GM12878 (cell line): ENCODE measurements at regions not wholly inside any gene's neighbourhood (a gene's known extent, or its start where the extent isn't known, plus 50 kb on each side); places are given as distances from the start of the nearest gene placed in this dataset.

Source experiments
- ATF7 ChIP-seq: fragments of 450-650 bp; IDR thresholded peaks from 2 replicates; pipeline ENCODE4 v1.6.1; 2016; ENCODE audit warnings: low read depth, mild to moderate bottlenecking
- CREB1 ChIP-seq: IDR thresholded peaks from 2 replicates; pipeline ENCODE4 v1.6.1; 2012; ENCODE audit warnings: low read depth, mild to moderate bottlenecking, inconsistent platforms
- CTCF ChIP-seq, 3 experiments: IDR thresholded peaks in 2 of 3; conservative IDR thresholded peaks in 1 of 3; 2 replicates each; pipeline ENCODE4 v1.5.1; 2011; ENCODE audit warnings: low read depth in 3 of 3, low read length in 3 of 3, mild to moderate bottlenecking in 3 of 3, control low read depth in 2 of 3, moderate library complexity in 2 of 3, inconsistent platforms in 1 of 3, mixed read lengths in 1 of 3; ENCODE audit not compliant: control insufficient read depth in 2 of 3, insufficient read depth in 1 of 3; ENCODE audit errors: extremely low read depth in 1 of 3
- RCOR1 ChIP-seq: conservative IDR thresholded peaks from 2 replicates; pipeline ENCODE4 v1.6.1; 2012; ENCODE audit warnings: low read depth, low read length, improper control_type of control experiment
- TAF1 ChIP-seq: IDR thresholded peaks from 2 replicates; pipeline ENCODE4 v1.6.1; 2011; ENCODE audit warnings: mild to moderate bottlenecking, low read depth, low read length, borderline replicate concordance
- TARDBP ChIP-seq: IDR thresholded peaks from 2 replicates; pipeline ENCODE4 v1.6.1; 2016; ENCODE audit warnings: borderline replicate concordance

- TF ChIP-seq RCOR1 (no peak), TARDBP (no peak), ATF7 (no peak), CREB1 (no peak), CTCF (IDR thresholded peaks at IDR 0.05 in 2 of 3, conservative IDR thresholded peaks at IDR 0.05 in 1 of 3; ENCODE audit: control insufficient read depth in 2 of 3, extremely low read depth in 1 of 3, insufficient read depth in 1 of 3, low read depth in 3 of 3, low read length in 3 of 3) (no peak), TAF1 (no peak)
Observed at GRCh38 chr16:9425236-9425635, 333.8 kb downstream of the HAPSTR1 start.
